ENCODE measurements at regions not wholly inside any gene's neighbourhood (a gene's known extent, or its start where the extent isn't known, plus 50 kb on each side); places are given as distances from the start of the nearest gene placed in this dataset.

GRCh38 chr4:24734511-24734910 is 60.9 kb upstream of the SOD3 start:
- intact Hi-C loops (cut with DNase I) = no loop called here
- DNase-seq = no peak

GRCh38 chr4:24736066-24736465 is 59.3 kb upstream of the SOD3 start:
- H3K9me3 ChIP-seq = peaks cover 0 to 13% of the 10 kb centered on the region in 2 donors
- H3K27ac ChIP-seq = no peak overlapping the region
- H3K36me3 ChIP-seq = no peaks in the 10 kb centered on the region
- ATAC-seq (peak; percentile 77), DNase-seq (no peak)
- intact Hi-C loops (cut with DNase I) = no loop called here
- H3K4me3 ChIP-seq = no peak overlapping the region
- peak; percentile 19 to 24 for TF ChIP-seq CTCF (IDR thresholded peaks at IDR 0.05)
- no peaks in the 10 kb centered on the region for H3K27me3 ChIP-seq
- H3K4me1 ChIP-seq = no peaks in the 10 kb centered on the region

More at GRCh38 chr4:24734511-24734910, 60.9 kb upstream of the SOD3 start:
- ATAC-seq = no peak
- H3K36me3 ChIP-seq = no peaks in the 10 kb centered on the region
- H3K4me3 ChIP-seq = no peak overlapping the region
- no peak overlapping the region for H3K27ac ChIP-seq
- peaks cover 0 to 13% of the 10 kb centered on the region in 2 donors for H3K9me3 ChIP-seq
- no peaks in the 10 kb centered on the region for H3K27me3 ChIP-seq
- H3K4me1 ChIP-seq = no peaks in the 10 kb centered on the region
- TF ChIP-seq CTCF (IDR thresholded peaks at IDR 0.05) = no peak

- Histone ChIP-seq H3K27ac (no peak overlapping the region), H3K36me3 (no peaks in the 10 kb centered on the region), H3K4me1 (no peaks in the 10 kb centered on the region), H3K27me3 (no peaks in the 10 kb centered on the region), H3K9me3 (peaks cover 0 to 13% of the 10 kb centered on the region in 2 donors), H3K4me3 (no peak overlapping the region)
- ATAC-seq (no peak), DNase-seq (no peak)
- no peak for TF ChIP-seq CTCF (IDR thresholded peaks at IDR 0.05)
- intact Hi-C loops (cut with DNase I) = no loop called here
Observed at GRCh38 chr4:24741910-24742309, 53.5 kb upstream of the SOD3 start.

- intact Hi-C loops (cut with DNase I) = no loop called here
- H3K27ac ChIP-seq = no peak overlapping the region
- DNase-seq (no peak), ATAC-seq (no peak)
- H3K36me3 ChIP-seq = no peaks in the 10 kb centered on the region
- no peaks in the 10 kb centered on the region for H3K4me1 ChIP-seq
- H3K9me3 ChIP-seq = peaks cover 0 to 11% of the 10 kb centered on the region in 2 donors
- H3K4me3 ChIP-seq = no peak overlapping the region
- H3K27me3 ChIP-seq = no peaks in the 10 kb centered on the region
- no peak for TF ChIP-seq CTCF (IDR thresholded peaks at IDR 0.05)
Observed at GRCh38 chr4:24742335-24742734, 53.0 kb upstream of the SOD3 start.

- no peak for TF ChIP-seq CTCF (IDR thresholded peaks at IDR 0.05)
- no peaks in the 10 kb centered on the region for H3K27me3 ChIP-seq
- DNase-seq (no peak), ATAC-seq (no peak)
- no peaks in the 10 kb centered on the region for H3K36me3 ChIP-seq
- peaks cover 0 to 6% of the 10 kb centered on the region in 2 donors for H3K9me3 ChIP-seq
- H3K4me1 ChIP-seq = no peaks in the 10 kb centered on the region
- no peak overlapping the region for H3K4me3 ChIP-seq
- H3K27ac ChIP-seq = no peak overlapping the region
- intact Hi-C loops (cut with DNase I) = no loop called here
Observed at GRCh38 chr4:24742773-24743172, 52.6 kb upstream of the SOD3 start.

Data from left lung (tissue), 4 donors.